ENCODE measurements at regions not wholly inside any gene's neighbourhood (a gene's known extent, or its start where the extent isn't known, plus 50 kb on each side); places are given as distances from the start of the nearest gene placed in this dataset.

GRCh38 chr9:86764671-86765343 is 182.5 kb downstream of the GAS1 start:
- DNase-seq (ENCODE audit: low spot score) = no peak

GRCh38 chr9:86764221-86764624 is 183.1 kb downstream of the GAS1 start:
- peak; percentile 61 for DNase-seq (ENCODE audit: low spot score)

GRCh38 chr9:86763791-86764190 is 183.5 kb downstream of the GAS1 start:
- DNase-seq (ENCODE audit: low spot score) = no peak

- DNase-seq (ENCODE audit: low spot score) = no peak
Measured at GRCh38 chr9:86757382-86757720, 190.0 kb downstream of the GAS1 start.

GRCh38 chr9:86756576-86757381 is 190.5 kb downstream of the GAS1 start:
- DNase-seq (ENCODE audit: low spot score) = no peak

- no peak for DNase-seq (ENCODE audit: low spot score)
Measured at GRCh38 chr9:86755561-86755941, 191.8 kb downstream of the GAS1 start.

- no peak for DNase-seq (ENCODE audit: low spot score)
Measured at GRCh38 chr9:86754581-86755560, 192.4 kb downstream of the GAS1 start.

- DNase-seq (ENCODE audit: low spot score) = no peak
Measured at GRCh38 chr9:86753836-86754235, 193.5 kb downstream of the GAS1 start.

- DNase-seq (ENCODE audit: low spot score) = no peak
Measured at GRCh38 chr9:86752733-86753132, 194.6 kb downstream of the GAS1 start.

- DNase-seq (ENCODE audit: low spot score) = no peak
Measured at GRCh38 chr9:86751956-86752355, 195.3 kb downstream of the GAS1 start.

GRCh38 chr9:86751207-86751606 is 196.1 kb downstream of the GAS1 start:
- no peak for DNase-seq (ENCODE audit: low spot score)

- DNase-seq (ENCODE audit: low spot score) = peak; percentile 94
Measured at GRCh38 chr9:86749894-86750255, 197.4 kb downstream of the GAS1 start.

GRCh38 chr9:86749161-86749893 is 198.0 kb downstream of the GAS1 start:
- DNase-seq (ENCODE audit: low spot score) = peak; percentile 89

GRCh38 chr9:86747711-86748110 is 199.6 kb downstream of the GAS1 start:
- no peak for DNase-seq (ENCODE audit: low spot score)

GRCh38 chr9:86741311-86742208 is 205.7 kb downstream of the GAS1 start:
- DNase-seq (ENCODE audit: low spot score) = peak; percentile 71

GRCh38 chr9:86735772-86736458 is 211.4 kb downstream of the GAS1 start:
- no peak for DNase-seq (ENCODE audit: low spot score)

- DNase-seq (ENCODE audit: low spot score) = peak; percentile 82
Measured at GRCh38 chr9:86734771-86735170, 212.5 kb downstream of the GAS1 start.

GRCh38 chr9:86733929-86734328 is 213.4 kb downstream of the GAS1 start:
- DNase-seq (ENCODE audit: low spot score) = no peak

GRCh38 chr9:86732514-86733171 is 214.7 kb downstream of the GAS1 start:
- DNase-seq (ENCODE audit: low spot score) = no peak

All from umbilical cord (tissue), 1 donor.